Fibroblast of lung (primary cell): ENCODE measurements at regions not wholly inside any gene's neighbourhood (a gene's known extent, or its start where the extent isn't known, plus 50 kb on each side); places are given as distances from the start of the nearest gene placed in this dataset.

Experiments used
- CTCF ChIP-seq, 2 donors: IDR thresholded peaks in 1 of 2; conservative IDR thresholded peaks in 1 of 2; 1 replicate in 1 of 2; 2 replicates in 1 of 2; pipeline ENCODE4 v1.5.1; 2011 to 2012; ENCODE audit warnings: low read length in 2 of 2, control low read depth in 1 of 2, inconsistent platforms in 1 of 2, low read depth in 1 of 2, mild to moderate bottlenecking in 1 of 2
- EZH2 ChIP-seq: IDR thresholded peaks from 2 replicates; pipeline ENCODE4 v1.5.1; 2012; ENCODE audit warnings: low read length, control low read depth, mild to moderate bottlenecking; ENCODE audit errors: missing control alignments

- no peak for TF ChIP-seq CTCF (conservative IDR thresholded peaks at IDR 0.05 in 1 of 2, IDR thresholded peaks at IDR 0.05 in 1 of 2; ENCODE audit: low read depth in 1 of 2, low read length in 2 of 2)
- TF ChIP-seq EZH2 = no peak
Measured at GRCh38 chr11:36726420-36726819, 128.4 kb upstream of the RAG2 start.
